ENCODE measurements at regions not wholly inside any gene's neighbourhood (a gene's known extent, or its start where the extent isn't known, plus 50 kb on each side); places are given as distances from the start of the nearest gene placed in this dataset.

DNA sequence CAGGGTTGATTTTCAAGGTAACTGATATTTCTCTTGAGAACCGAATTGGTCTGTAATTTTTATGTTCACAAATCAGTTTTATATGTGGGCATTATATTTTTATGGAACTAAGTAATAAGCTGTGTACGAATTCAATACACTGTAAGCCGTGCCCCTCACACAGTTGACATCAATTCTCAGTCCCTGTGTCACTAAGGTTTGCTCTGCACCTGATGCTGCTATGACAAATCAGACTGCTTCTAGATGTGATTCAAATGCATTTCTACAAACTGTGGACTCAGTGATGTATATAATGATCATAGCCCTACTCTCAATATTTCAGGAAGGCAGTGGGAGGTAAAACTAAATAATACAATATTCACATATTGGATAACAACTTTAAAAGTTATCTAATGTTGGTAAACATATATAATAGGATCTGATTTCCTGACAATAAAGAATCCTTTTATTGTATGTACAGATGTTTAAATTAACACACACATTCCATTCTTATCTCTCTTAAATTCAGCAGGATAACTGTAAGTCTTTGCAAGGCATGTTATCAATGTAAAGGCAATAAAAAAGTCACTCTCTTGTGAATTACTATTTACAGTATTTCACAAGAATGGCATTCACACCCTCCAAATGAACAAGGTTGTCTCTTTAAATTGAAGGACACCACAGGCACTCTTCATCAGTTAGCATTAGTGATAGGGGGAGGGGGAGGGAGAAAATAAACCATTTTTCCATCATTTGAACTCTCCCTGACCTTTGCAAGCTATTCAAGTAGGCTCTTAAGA lies 87.2 kb upstream of the SOX5 start:
- Histone ChIP-seq H2AFZ (ENCODE audit: control insufficient read depth, low read length) (no peak overlapping the region), H3K9me1 (ENCODE audit: control insufficient read depth, extremely low read depth, insufficient read depth, low read length) (no peaks in the 10 kb centered on the region), H3K9me3 (ENCODE audit: control insufficient read depth, low read depth, low read length) (no peaks in the 10 kb centered on the region), H3K27me3 (ENCODE audit: control insufficient read depth, extremely low read depth, insufficient read depth, low read length) (no peaks in the 10 kb centered on the region), H4K20me1 (ENCODE audit: control insufficient read depth, extremely low read depth, insufficient read depth, low read length) (no peaks in the 10 kb centered on the region), H3K36me3 (ENCODE audit: control insufficient read depth in 2 of 2, extremely low read depth in 1 of 2, insufficient read depth in 2 of 2, low read length in 2 of 2) (no peaks in the 10 kb centered on the region), H3K4me3 (ENCODE audit: control insufficient read depth in 2 of 3, extremely low read depth in 1 of 3, insufficient read depth in 2 of 3, low read depth in 1 of 3, low read length in 3 of 3) (no peak overlapping the region), H3K4me2 (ENCODE audit: control insufficient read depth, extremely low read depth, insufficient read depth, low read depth, low read length) (no peak overlapping the region), H3K4me1 (ENCODE audit: control insufficient read depth, extremely low read depth, insufficient read depth, low read length) (no peaks in the 10 kb centered on the region), H3K9ac (ENCODE audit: control insufficient read depth, extremely low read depth, insufficient read depth, low read length) (no peak overlapping the region), H3K27ac (ENCODE audit: control insufficient read depth, insufficient read depth, low read length) (no peak overlapping the region), H3K79me2 (ENCODE audit: control insufficient read depth, insufficient read depth, low read length) (no peaks in the 10 kb centered on the region)
- TF ChIP-seq, protein P1, sequence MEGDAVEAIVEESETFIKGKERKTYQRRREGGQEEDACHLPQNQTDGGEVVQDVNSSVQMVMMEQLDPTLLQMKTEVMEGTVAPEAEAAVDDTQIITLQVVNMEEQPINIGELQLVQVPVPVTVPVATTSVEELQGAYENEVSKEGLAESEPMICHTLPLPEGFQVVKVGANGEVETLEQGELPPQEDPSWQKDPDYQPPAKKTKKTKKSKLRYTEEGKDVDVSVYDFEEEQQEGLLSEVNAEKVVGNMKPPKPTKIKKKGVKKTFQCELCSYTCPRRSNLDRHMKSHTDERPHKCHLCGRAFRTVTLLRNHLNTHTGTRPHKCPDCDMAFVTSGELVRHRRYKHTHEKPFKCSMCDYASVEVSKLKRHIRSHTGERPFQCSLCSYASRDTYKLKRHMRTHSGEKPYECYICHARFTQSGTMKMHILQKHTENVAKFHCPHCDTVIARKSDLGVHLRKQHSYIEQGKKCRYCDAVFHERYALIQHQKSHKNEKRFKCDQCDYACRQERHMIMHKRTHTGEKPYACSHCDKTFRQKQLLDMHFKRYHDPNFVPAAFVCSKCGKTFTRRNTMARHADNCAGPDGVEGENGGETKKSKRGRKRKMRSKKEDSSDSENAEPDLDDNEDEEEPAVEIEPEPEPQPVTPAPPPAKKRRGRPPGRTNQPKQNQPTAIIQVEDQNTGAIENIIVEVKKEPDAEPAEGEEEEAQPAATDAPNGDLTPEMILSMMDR (optimal IDR thresholded peaks at IDR 0.05 in 1 of 3, IDR thresholded peaks at IDR 0.05 in 1 of 3, conservative IDR thresholded peaks at IDR 0.05 in 1 of 3; ENCODE audit: extremely low read depth in 1 of 3, insufficient read depth in 2 of 3, low read length in 3 of 3): no peak
- no peak for TF ChIP-seq EZH2 (IDR thresholded peaks at IDR 0.05; ENCODE audit: low read length)
- FAIRE-seq (no peak), DNase-seq (ENCODE audit: low read depth, low spot score) (no peak)
- dilution Hi-C loops (cut with MboI; ENCODE audit: extremely low pct_ligation_motif_present, low sequenced_read_pairs): no loop called here

DNA sequence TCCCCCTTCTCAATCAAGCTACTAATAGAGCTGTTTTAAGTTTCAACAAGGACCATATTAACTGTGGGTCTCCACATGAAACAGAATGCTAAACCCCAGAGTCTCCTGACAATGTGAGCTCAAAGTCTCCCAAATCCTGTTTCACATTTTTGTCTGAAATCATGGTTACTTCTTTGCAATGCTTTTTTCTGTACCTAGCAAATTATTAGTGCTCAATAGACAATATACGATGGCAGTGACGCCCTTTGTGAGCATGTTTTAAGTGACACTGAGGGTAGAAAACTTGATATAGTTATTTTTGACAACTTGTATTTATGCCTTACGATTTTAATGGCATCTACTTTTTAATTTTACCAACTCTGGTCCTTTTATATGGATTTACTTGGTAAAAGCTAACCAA lies 85.4 kb upstream of the SOX5 start:
- no peak for TF ChIP-seq EZH2 (IDR thresholded peaks at IDR 0.05; ENCODE audit: low read length)
- TF ChIP-seq, protein P1 (optimal IDR thresholded peaks at IDR 0.05 in 1 of 3, IDR thresholded peaks at IDR 0.05 in 1 of 3, conservative IDR thresholded peaks at IDR 0.05 in 1 of 3; ENCODE audit: extremely low read depth in 1 of 3, insufficient read depth in 2 of 3, low read length in 3 of 3): no peak
- Histone ChIP-seq H3K79me2 (ENCODE audit: control insufficient read depth, insufficient read depth, low read length) (no peaks in the 10 kb centered on the region), H3K27me3 (ENCODE audit: control insufficient read depth, extremely low read depth, insufficient read depth, low read length) (no peaks in the 10 kb centered on the region), H4K20me1 (ENCODE audit: control insufficient read depth, extremely low read depth, insufficient read depth, low read length) (no peaks in the 10 kb centered on the region), H3K9me1 (ENCODE audit: control insufficient read depth, extremely low read depth, insufficient read depth, low read length) (no peaks in the 10 kb centered on the region), H3K4me2 (ENCODE audit: control insufficient read depth, extremely low read depth, insufficient read depth, low read depth, low read length) (no peak overlapping the region), H2AFZ (ENCODE audit: control insufficient read depth, low read length) (no peak overlapping the region), H3K9me3 (ENCODE audit: control insufficient read depth, low read depth, low read length) (no peaks in the 10 kb centered on the region), H3K4me3 (ENCODE audit: control insufficient read depth in 2 of 3, extremely low read depth in 1 of 3, insufficient read depth in 2 of 3, low read depth in 1 of 3, low read length in 3 of 3) (no peak overlapping the region), H3K9ac (ENCODE audit: control insufficient read depth, extremely low read depth, insufficient read depth, low read length) (no peak overlapping the region), H3K27ac (ENCODE audit: control insufficient read depth, insufficient read depth, low read length) (no peak overlapping the region), H3K36me3 (ENCODE audit: control insufficient read depth in 2 of 2, extremely low read depth in 1 of 2, insufficient read depth in 2 of 2, low read length in 2 of 2) (no peaks in the 10 kb centered on the region), H3K4me1 (ENCODE audit: control insufficient read depth, extremely low read depth, insufficient read depth, low read length) (no peaks in the 10 kb centered on the region)
- DNase-seq (ENCODE audit: low read depth, low spot score) (no peak), FAIRE-seq (no peak)
- dilution Hi-C loops (cut with MboI; ENCODE audit: extremely low pct_ligation_motif_present, low sequenced_read_pairs): no loop called here

All from keratinocyte (primary cell).